Common myeloid progenitor, CD34-positive (primary cell): ENCODE measurements at regions not wholly inside any gene's neighbourhood (a gene's known extent, or its start where the extent isn't known, plus 50 kb on each side); places are given as distances from the start of the nearest gene placed in this dataset.
A peak's percentile ranks its signal among the peaks of the same experiment; 100 is the strongest.

Experiments used
- CTCF ChIA-PET: fragments of 350-600 bp; sonication (Branson Sonifier 250); formaldehyde crosslinking; loops from one replicate; lab custom pipeline; 2021; ENCODE audit warnings: antibody characterized with exemption; lab: Charles Lee
- POLR2A ChIA-PET: fragments of 350-600 bp; sonication (Branson Sonifier 250); formaldehyde crosslinking; loops from one replicate; lab custom pipeline; 2021; ENCODE audit warnings: antibody characterized with exemption; lab: Charles Lee
- DNase-seq, 3 donors: peaks; one replicate each; pipeline versions ENCODE4 v3.0.0 to v3.0.0-alpha.2; 2013
- H3K27ac ChIP-seq, 2 experiments: 1 replicate in 1 of 2; 2 replicates in 1 of 2; pipeline ENCODE4 v1.7.0; 2013; ENCODE audit warnings: inconsistent platforms in 2 of 2, low read length in 2 of 2, mild to moderate bottlenecking in 2 of 2, low read depth in 1 of 2, moderate library complexity in 1 of 2; ENCODE audit not compliant: severe bottlenecking in 2 of 2, insufficient read depth in 1 of 2, poor library complexity in 1 of 2
- H3K27me3 ChIP-seq, 5 experiments: replicated peaks in 2 of 5; 1 replicate in 3 of 5; 2 replicates in 2 of 5; pipeline versions ENCODE4 v1.6.1 to v1.7.0; 2013; ENCODE audit warnings: low read length in 4 of 5, mild to moderate bottlenecking in 2 of 5, moderate library complexity in 2 of 5, inconsistent platforms in 1 of 5; ENCODE audit not compliant: insufficient read depth in 5 of 5, control insufficient read depth in 4 of 5
- H3K36me3 ChIP-seq, 4 experiments: 1 replicate in 2 of 4; 2 replicates in 2 of 4; pipeline versions ENCODE4 v1.6.1 to v1.7.0; 2013; ENCODE audit warnings: low read length in 3 of 4, control low read depth in 1 of 4, mild to moderate bottlenecking in 1 of 4; ENCODE audit not compliant: control insufficient read depth in 4 of 4, insufficient read depth in 4 of 4
- H3K4me1 ChIP-seq, 4 experiments: 1 replicate in 3 of 4; 2 replicates in 1 of 4; pipeline versions ENCODE4 v1.6.1 to v1.7.1; 2013; ENCODE audit warnings: low read length in 3 of 4, mild to moderate bottlenecking in 3 of 4, control low read depth in 1 of 4, inconsistent platforms in 1 of 4, moderate library complexity in 1 of 4; ENCODE audit not compliant: control insufficient read depth in 4 of 4, insufficient read depth in 4 of 4; ENCODE audit errors: control extremely low read depth in 1 of 4
- H3K4me3 ChIP-seq, 7 experiments: 1 replicate in 4 of 7; 2 replicates in 3 of 7; pipeline versions ENCODE4 v1.5.1 to v1.7.0; 2013; ENCODE audit warnings: mild to moderate bottlenecking in 7 of 7, low read length in 6 of 7, moderate library complexity in 6 of 7, inconsistent platforms in 2 of 7, low read depth in 2 of 7, control low read depth in 1 of 7; ENCODE audit not compliant: insufficient read depth in 4 of 7, control insufficient read depth in 1 of 7; ENCODE audit errors: extremely low read depth in 1 of 7
- H3K9me3 ChIP-seq, 5 experiments: 1 replicate in 4 of 5; 2 replicates in 1 of 5; pipeline versions ENCODE4 v1.6.1 to v1.7.1; 2013; ENCODE audit warnings: low read length in 4 of 5, mild to moderate bottlenecking in 2 of 5, inconsistent platforms in 1 of 5, low read depth in 1 of 5, moderate library complexity in 1 of 5; ENCODE audit not compliant: control insufficient read depth in 4 of 5, insufficient read depth in 2 of 5; ENCODE audit errors: control extremely low read depth in 1 of 5
- WGBS: methylation state at CpG from one replicate; pipeline ENCODE4 v1.1.5; 2013; ENCODE audit not compliant: insufficient coverage; 5-methylcytosine and 5-hydroxymethylcytosine counted together

DNA sequence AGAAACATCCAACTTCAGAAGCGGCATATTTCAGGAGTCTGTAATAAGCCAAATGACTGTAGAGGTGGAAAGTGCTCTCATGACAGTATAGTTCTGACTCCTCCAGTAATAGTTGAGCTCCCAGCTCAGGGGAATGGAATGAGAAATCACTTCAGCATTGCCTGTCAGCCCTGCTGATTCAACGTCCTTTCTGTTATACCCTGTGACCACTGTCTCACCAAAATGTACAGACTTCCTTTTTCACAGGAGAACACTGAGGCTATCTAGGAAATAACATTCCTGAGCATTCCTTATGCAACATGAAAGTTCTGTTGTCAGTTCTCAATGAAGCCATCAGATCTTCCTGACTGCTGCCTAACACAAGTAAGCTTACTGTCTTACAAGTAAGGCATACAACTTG lies 284.5 kb upstream of the MME start:
- Histone ChIP-seq H3K27me3 (no peaks in the 10 kb centered on the region), H3K4me1 (peaks cover 17 to 46% (median 28%) of the 10 kb centered on the region in 4 experiments), H3K36me3 (no peaks in the 10 kb centered on the region), H3K9me3 (no peaks in the 10 kb centered on the region), H3K27ac (no peak overlapping the region), H3K4me3 (peak overlapping the region in 1 of 7 experiments; percentile 6)
- 55% methylated on average over 2 of the region's 2 CpGs for WGBS
- DNase-seq: peak in 2 of 3 donors; percentile 19 to 27
- CTCF ChIA-PET: interaction anchor here (1.1 kb wide), 1 partner anchor 17 kb away, joined by 4 read pairs; no protein-coding TSS in a partner anchor
- POLR2A ChIA-PET: no interaction called here

GRCh38 chr3:154794814-154795445 lies 285.2 kb upstream of the MME start:
- ChIA-PET POLR2A (no interaction called here), CTCF (interaction anchor here (1.1 kb wide), 1 partner anchor 17 kb away, joined by 4 read pairs; no protein-coding TSS in a partner anchor)
- Histone ChIP-seq H3K36me3 (no peaks in the 10 kb centered on the region), H3K27me3 (no peaks in the 10 kb centered on the region), H3K4me1 (peaks cover 17 to 46% (median 28%) of the 10 kb centered on the region in 4 experiments), H3K9me3 (no peaks in the 10 kb centered on the region), H3K4me3 (no peak overlapping the region), H3K27ac (peak overlapping the region in 1 of 2 experiments; percentile 50)
- peak in 2 of 3 donors; percentile 61 to 72 for DNase-seq

- ChIA-PET POLR2A (no interaction called here), CTCF (interaction anchor here (1.1 kb wide), 1 partner anchor 16 kb away, joined by 4 read pairs; no protein-coding TSS in a partner anchor)
- H3K36me3 ChIP-seq: no peaks in the 10 kb centered on the region
- no peak overlapping the region for H3K27ac ChIP-seq
- H3K9me3 ChIP-seq: no peaks in the 10 kb centered on the region
- peaks cover 17 to 40% (median 28%) of the 10 kb centered on the region in 4 experiments for H3K4me1 ChIP-seq
- H3K4me3 ChIP-seq: no peak overlapping the region
- DNase-seq: peak in 1 of 3 donors; percentile 12
- no CpG with 5 or more reads among the region's 1 CpG for WGBS
- no peaks in the 10 kb centered on the region for H3K27me3 ChIP-seq
Observed at GRCh38 chr3:154794391-154794790, 285.7 kb upstream of the MME start.

DNA sequence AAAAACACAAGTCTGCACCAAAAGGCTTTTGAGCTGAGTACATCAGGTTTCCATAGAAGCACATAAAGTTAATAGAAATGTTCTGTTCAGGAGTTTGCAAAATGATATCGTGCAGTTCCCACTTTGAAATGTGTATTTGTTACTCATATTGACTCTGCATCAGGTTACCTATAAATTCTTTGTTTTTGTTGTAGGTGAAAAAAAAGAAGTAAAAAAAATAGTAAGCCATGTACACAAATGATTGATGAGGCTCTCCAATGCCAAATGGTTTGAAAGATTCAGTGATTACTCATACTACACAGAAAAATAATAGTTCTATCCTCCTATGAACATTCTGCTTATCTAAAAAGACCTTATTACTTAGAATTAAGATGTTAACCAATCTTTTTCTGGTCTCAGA lies 287.3 kb upstream of the MME start:
- no peaks in the 10 kb centered on the region for H3K27me3 ChIP-seq
- WGBS: no CpG with 5 or more reads among the region's 1 CpG
- CTCF ChIA-PET: no interaction called here

DNA sequence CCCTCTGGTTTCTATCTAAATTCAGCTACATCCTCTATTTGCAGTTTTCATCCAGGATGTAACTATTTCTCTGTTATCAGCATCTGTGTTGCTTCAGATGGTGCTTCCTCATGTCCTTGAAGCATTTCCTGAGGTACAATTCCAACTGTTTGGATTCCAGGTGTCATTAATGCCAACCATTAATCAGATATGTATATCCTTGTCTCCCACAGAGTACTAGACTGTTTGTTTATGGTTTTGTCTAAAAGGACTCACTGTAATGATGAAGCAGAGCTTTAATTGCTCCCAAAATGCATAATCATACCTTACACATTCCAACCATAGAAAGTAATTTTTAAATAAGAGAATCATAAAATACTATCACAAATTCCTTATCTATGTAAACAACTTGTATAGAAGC lies 288.5 kb upstream of the MME start:
- DNase-seq: peak in 1 of 3 donors; percentile 36
- Histone ChIP-seq H3K9me3 (no peaks in the 10 kb centered on the region), H3K4me1 (peaks cover 12 to 31% (median 22%) of the 10 kb centered on the region in 4 experiments), H3K27ac (no peak overlapping the region), H3K36me3 (no peaks in the 10 kb centered on the region), H3K27me3 (no peaks in the 10 kb centered on the region), H3K4me3 (no peak overlapping the region)
- ChIA-PET CTCF (interaction anchor here (1.4 kb wide), 1 partner anchor 13 kb away, joined by 4 read pairs; no protein-coding TSS in a partner anchor), POLR2A (no interaction called here)

More for the DNA sequence above, 287.3 kb upstream of the MME start:
- no peaks in the 10 kb centered on the region for H3K9me3 ChIP-seq
- POLR2A ChIA-PET: no interaction called here
- H3K4me3 ChIP-seq: no peak overlapping the region
- H3K4me1 ChIP-seq: peaks cover 12 to 27% (median 22%) of the 10 kb centered on the region in 4 experiments
- H3K36me3 ChIP-seq: no peaks in the 10 kb centered on the region
- no peak for DNase-seq
- no peak overlapping the region for H3K27ac ChIP-seq

- peak; percentile 25 to 77 (median 75) for DNase-seq
- WGBS: no CpG with 5 or more reads among the region's 1 CpG
- H3K9me3 ChIP-seq: no peaks in the 10 kb centered on the region
- ChIA-PET POLR2A (interaction anchor here (0.6 kb wide), 1 partner anchor 656 kb away, joined by 3 read pairs; no protein-coding TSS in a partner anchor), CTCF (interaction anchor here (1.4 kb wide), 1 partner anchor 536 kb away, joined by 5 read pairs; no protein-coding TSS in a partner anchor)
- no peak overlapping the region for H3K27ac ChIP-seq
- H3K4me3 ChIP-seq: peak overlapping the region in 1 of 7 experiments; percentile 16
- H3K4me1 ChIP-seq: peaks cover 0 to 31% (median 13%) of the 10 kb centered on the region in 4 experiments
- no peaks in the 10 kb centered on the region for H3K27me3 ChIP-seq
- H3K36me3 ChIP-seq: no peaks in the 10 kb centered on the region
Observed at GRCh38 chr3:154786724-154787123, 293.4 kb upstream of the MME start.

DNA sequence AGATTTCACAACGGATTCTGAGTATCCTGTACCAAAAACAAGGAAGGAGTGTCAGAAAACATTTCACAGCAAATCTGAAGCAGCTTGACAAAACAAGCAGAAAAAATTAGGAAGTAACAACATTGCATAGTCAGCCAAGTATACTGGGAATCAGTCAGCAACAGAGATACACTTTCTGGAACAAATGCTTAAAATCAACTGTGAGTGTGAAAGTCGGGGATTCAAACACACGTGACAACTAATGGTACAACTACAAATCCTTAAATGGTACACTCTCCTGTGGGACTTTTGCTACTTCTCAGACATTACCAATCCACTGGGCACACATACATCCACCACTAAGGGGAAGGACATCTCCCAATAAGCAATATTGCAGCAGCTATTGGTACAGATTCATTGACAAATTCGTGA lies 296.6 kb upstream of the MME start:
- peaks cover 0 to 23% (median 10%) of the 10 kb centered on the region in 4 experiments for H3K4me1 ChIP-seq
- POLR2A ChIA-PET: no interaction called here
- H3K36me3 ChIP-seq: no peaks in the 10 kb centered on the region
- WGBS: no CpG with 5 or more reads among the region's 4 CpGs
- peak in 2 of 3 donors; percentile 68 to 78 for DNase-seq
- no peaks in the 10 kb centered on the region for H3K9me3 ChIP-seq
- H3K27me3 ChIP-seq: no peaks in the 10 kb centered on the region
- CTCF ChIA-PET: no interaction called here
- peak overlapping the region in 1 of 7 experiments; percentile 35 for H3K4me3 ChIP-seq
- no peak overlapping the region for H3K27ac ChIP-seq
